VCaP (cell line): ENCODE measurements at regions not wholly inside any gene's neighbourhood (a gene's known extent, or its start where the extent isn't known, plus 50 kb on each side); places are given as distances from the start of the nearest gene placed in this dataset.

Experiments used
- H3K27ac ChIP-seq: fragments of 450-650 bp; 2 replicates; pipeline ENCODE4 v1.5.1; 2017
- TF ChIP-seq, protein P1 (sequence below): fragments of 450-650 bp; conservative IDR thresholded peaks from 2 replicates; pipeline ENCODE4 v1.5.1; 2017; ENCODE audit warnings: mild to moderate bottlenecking, moderate library complexity

DNA sequence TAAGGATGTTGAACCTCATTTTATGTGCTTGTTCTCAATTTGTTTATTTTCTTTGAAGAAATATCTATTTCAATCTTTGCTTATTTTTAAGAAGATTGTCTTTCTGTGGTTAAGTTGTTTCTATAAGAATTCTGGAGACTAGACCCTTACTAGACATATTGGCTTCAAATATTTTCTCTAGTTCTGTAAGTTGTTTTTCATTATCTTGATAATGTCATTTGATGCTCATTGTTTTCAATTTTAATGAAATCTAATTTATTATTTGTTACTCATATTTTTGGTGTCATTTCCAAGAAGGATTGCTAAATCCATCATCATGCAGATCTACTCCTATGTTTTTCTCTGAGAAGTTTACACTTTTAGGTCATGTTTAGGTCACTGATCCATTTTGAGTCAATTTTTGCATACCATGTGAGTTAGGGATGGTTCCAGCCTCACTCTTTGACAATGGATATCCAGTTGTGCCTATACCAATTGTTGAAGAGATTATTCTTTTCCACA is 874.8 kb upstream of the SLITRK6 start:
- H3K27ac ChIP-seq = no peak overlapping the region
- TF ChIP-seq, protein P1, sequence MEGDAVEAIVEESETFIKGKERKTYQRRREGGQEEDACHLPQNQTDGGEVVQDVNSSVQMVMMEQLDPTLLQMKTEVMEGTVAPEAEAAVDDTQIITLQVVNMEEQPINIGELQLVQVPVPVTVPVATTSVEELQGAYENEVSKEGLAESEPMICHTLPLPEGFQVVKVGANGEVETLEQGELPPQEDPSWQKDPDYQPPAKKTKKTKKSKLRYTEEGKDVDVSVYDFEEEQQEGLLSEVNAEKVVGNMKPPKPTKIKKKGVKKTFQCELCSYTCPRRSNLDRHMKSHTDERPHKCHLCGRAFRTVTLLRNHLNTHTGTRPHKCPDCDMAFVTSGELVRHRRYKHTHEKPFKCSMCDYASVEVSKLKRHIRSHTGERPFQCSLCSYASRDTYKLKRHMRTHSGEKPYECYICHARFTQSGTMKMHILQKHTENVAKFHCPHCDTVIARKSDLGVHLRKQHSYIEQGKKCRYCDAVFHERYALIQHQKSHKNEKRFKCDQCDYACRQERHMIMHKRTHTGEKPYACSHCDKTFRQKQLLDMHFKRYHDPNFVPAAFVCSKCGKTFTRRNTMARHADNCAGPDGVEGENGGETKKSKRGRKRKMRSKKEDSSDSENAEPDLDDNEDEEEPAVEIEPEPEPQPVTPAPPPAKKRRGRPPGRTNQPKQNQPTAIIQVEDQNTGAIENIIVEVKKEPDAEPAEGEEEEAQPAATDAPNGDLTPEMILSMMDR = no peak

DNA sequence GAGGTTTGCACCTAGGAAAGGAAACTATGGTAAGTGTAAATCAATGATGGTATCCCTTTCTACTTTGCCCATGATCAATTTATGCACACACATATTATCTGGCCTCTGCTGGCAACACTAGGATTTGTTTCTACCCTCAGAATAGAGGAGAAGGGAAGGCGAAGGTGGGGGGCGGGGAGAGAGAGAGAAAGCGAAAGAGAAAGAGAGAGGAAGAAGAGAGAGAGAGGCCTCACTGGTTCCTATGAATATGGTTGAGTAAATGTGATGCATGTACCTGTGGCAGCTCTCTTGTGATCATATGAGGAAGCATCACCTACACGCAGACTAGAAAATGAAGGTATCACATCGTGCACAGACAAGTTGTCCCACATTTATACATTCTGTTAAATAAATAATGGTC is 882.0 kb upstream of the SLITRK6 start:
- no peak overlapping the region for H3K27ac ChIP-seq
- TF ChIP-seq, protein P1 = no peak

DNA sequence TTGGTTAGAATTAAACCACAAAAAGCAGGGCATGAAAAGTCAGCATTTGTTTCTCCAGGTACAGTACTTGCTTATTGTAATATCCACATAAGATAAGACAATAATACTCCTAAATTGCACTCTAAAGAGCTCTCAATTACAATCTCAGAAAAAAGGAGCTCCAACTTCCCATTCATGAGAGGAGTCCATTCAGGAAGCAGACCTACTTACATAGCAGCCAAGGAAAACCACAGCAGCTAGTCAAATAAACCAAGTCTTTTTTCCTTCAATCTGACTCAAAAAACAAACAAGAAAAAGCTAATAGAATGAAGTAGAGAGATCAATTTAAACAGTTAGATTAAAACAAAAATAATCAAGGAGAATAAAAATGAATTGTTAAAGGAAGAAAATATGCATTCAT is 885.2 kb upstream of the SLITRK6 start:
- TF ChIP-seq, protein P1 = no peak
- no peak overlapping the region for H3K27ac ChIP-seq

DNA sequence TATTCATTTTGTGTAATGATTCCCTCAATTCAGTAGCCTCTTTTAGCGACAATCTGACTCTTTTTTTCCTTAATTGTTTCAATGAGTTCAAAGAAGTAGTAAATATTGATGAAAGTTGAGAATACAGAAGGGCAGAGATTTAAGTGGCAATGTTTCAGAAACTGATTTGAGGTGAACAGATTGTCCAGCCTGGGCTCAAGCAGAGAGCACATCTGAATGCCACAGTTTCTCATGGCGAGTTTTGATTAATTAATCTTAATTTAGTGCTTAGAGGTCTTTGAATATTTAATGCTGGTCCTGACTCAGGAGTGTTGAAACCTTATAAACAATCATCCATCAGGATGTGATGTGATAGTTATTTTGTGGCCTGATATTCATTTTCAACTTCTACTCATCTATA is 890.7 kb upstream of the SLITRK6 start:
- no peak overlapping the region for H3K27ac ChIP-seq
- TF ChIP-seq, protein P1 = no peak

DNA sequence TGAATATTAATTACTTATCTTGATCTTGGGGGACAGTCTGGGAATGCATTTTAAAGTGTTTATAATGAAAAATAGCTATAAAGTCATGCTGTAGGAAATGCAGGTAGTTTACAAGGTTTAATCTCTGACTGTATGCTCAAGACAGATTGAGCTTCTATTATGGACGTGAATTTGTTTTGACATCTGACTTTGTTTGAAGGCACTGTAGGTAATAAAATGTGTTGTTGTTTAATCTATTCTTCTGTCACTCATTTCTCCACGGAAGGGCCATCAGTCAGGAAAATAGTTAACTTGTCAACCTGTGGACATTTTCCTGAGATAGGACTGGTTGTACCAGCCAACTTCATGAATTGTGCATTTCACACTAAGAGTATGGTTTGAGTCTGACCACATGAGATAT is 893.1 kb upstream of the SLITRK6 start:
- TF ChIP-seq, protein P1 = no peak
- H3K27ac ChIP-seq = no peak overlapping the region

DNA sequence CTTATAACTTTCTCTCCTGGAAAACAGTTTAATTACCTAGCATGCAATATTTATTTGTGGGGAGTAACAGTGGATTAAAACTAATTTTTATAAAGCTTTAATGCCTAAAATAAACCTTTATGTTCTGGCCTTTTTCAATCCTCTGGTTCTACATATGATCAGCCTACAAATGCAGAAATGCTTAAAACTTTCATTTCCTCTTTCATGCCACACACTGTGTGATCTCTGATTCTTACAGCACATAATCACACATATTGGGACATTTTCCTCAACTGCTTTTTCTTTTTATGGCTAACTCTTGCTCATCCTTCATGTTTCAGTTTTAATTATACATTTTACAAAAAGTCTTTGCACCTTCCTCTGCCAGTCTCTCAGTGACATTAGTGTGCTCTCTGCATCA is 910.8 kb upstream of the SLITRK6 start:
- TF ChIP-seq, protein P1 = no peak
- no peak overlapping the region for H3K27ac ChIP-seq

DNA sequence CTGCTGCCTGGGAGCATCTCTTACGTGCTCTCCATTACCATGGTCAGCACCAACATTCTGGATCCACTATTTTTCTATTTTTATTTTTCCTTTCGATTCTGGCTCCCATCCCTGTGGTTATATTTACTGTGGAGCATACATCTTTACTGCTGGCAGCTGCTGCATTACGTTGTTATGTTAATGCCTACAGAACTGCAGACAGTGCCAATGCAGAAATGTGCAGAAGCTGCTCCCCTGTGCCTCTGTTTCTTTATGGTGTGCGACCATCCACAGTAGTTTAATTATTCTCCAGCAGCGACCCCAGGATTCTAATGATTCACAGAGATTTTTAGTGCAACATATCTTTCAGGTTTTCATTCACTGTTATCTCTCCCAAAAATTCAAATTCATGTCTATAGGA is 911.7 kb upstream of the SLITRK6 start:
- no peak overlapping the region for H3K27ac ChIP-seq
- TF ChIP-seq, protein P1 = no peak
